ENCODE measurements at regions not wholly inside any gene's neighbourhood (a gene's known extent, or its start where the extent isn't known, plus 50 kb on each side); places are given as distances from the start of the nearest gene placed in this dataset.

GRCh38 chr20:11355345-11355744, 562.3 kb upstream of the BTBD3 start:
- H3K27me3 ChIP-seq (replicated peaks in 1 of 2; ENCODE audit: control insufficient read depth in 2 of 2, insufficient read depth in 2 of 2, low read length in 1 of 2): no peaks in the 10 kb centered on the region
- 0% methylated on average over 3 of the region's 3 CpGs for WGBS (ENCODE audit: insufficient coverage, insufficient replicate concordance, low lambda C conversion rate, missing lambda C conversion rate)
- H4K20me1 ChIP-seq (ENCODE audit: control insufficient read depth, insufficient read depth): no peaks in the 10 kb centered on the region
- no peaks in the 10 kb centered on the region for H3K4me1 ChIP-seq (ENCODE audit: control insufficient read depth, insufficient read depth, low read length)
- no peak overlapping the region for H2AFZ ChIP-seq (ENCODE audit: control insufficient read depth, low read depth, low read length)
- in situ Hi-C loops (cut with MboI) (no loop called here), intact Hi-C loops (cut with micrococcal nuclease; ENCODE audit: unreplicated experiment) (no loop called here)
- no peak for FAIRE-seq
- H3K9me3 ChIP-seq (replicated peaks; ENCODE audit: control insufficient read depth, insufficient read depth, low read length): no peaks in the 10 kb centered on the region
- TF ChIP-seq ATF7 (IDR thresholded peaks at IDR 0.05; ENCODE audit: low read depth): peak; percentile 41; the same call in 1 of the 2 replicates
- TF ChIP-seq E4F1 (IDR thresholded peaks at IDR 0.05; ENCODE audit: borderline replicate concordance, partially characterized antibody): no peak
- ChIA-PET POLR2A (interaction anchor here (0.5 kb wide), 1 partner anchor 27 kb away, joined by 6 read pairs; no protein-coding TSS in a partner anchor), RAD21 (ENCODE audit: unreplicated experiment) (interaction anchor here (1.1 kb wide), 1 partner anchor 184 kb away, joined by 3 read pairs; no protein-coding TSS in a partner anchor), SMC1A (ENCODE audit: uncharacterized antibody, unreplicated experiment) (interaction anchor here (0.9 to 1.8 kb wide), 7 partner anchors 10 to 184 kb away, joined by 3 to 5 read pairs (median 4); no protein-coding TSS in a partner anchor), CTCF (interaction anchor here (0.6 kb wide), 1 partner anchor 120 kb away, joined by 4 read pairs; no protein-coding TSS in a partner anchor)
- no peak overlapping the region for H3K4me2 ChIP-seq (ENCODE audit: control insufficient read depth, insufficient read depth)
- BruUV-seq (replicated peaks): no TSS peak
- H3K4me3 ChIP-seq: no peak overlapping the region
- ATAC-seq: peak; percentile 31; the same call in 1 of the 3 replicates
- no peak for DNase-seq (ENCODE audit: low read depth, low spot score)
- no peak overlapping the region for H3K27ac ChIP-seq (ENCODE audit: control insufficient read depth, insufficient read depth)
- H3K36me3 ChIP-seq (ENCODE audit: control insufficient read depth in 2 of 2, insufficient read depth in 2 of 2, low read length in 1 of 2): no peaks in the 10 kb centered on the region
- H3K9ac ChIP-seq (ENCODE audit: control insufficient read depth, insufficient read depth, low read length): no peak overlapping the region
- no peaks in the 10 kb centered on the region for H3K79me2 ChIP-seq (ENCODE audit: control insufficient read depth, insufficient read depth, low read length)

GRCh38 chr20:11356061-11356460, 561.6 kb upstream of the BTBD3 start:
- H3K4me2 ChIP-seq (ENCODE audit: control insufficient read depth, insufficient read depth): no peak overlapping the region
- SMC1A ChIA-PET (ENCODE audit: uncharacterized antibody, unreplicated experiment): interaction anchor here (0.7 to 1.8 kb wide), 7 partner anchors 10 to 183 kb away, joined by 3 to 4 read pairs (median 3); no protein-coding TSS in a partner anchor
- H3K27me3 ChIP-seq (replicated peaks in 1 of 2; ENCODE audit: control insufficient read depth in 2 of 2, insufficient read depth in 2 of 2, low read length in 1 of 2): no peaks in the 10 kb centered on the region
- no peaks in the 10 kb centered on the region for H3K4me1 ChIP-seq (ENCODE audit: control insufficient read depth, insufficient read depth, low read length)
- no peak for ATAC-seq
- H4K20me1 ChIP-seq (ENCODE audit: control insufficient read depth, insufficient read depth): no peaks in the 10 kb centered on the region
- no peak for DNase-seq (ENCODE audit: low read depth, low spot score)
- WGBS (ENCODE audit: insufficient coverage, insufficient replicate concordance, low lambda C conversion rate, missing lambda C conversion rate): 0% methylated on average over 3 of the region's 3 CpGs
- intact Hi-C loops (cut with micrococcal nuclease; ENCODE audit: unreplicated experiment) (no loop called here), in situ Hi-C loops (cut with MboI) (no loop called here)
- RAD21 ChIA-PET (ENCODE audit: unreplicated experiment): no interaction called here
- POLR2A ChIA-PET: interaction anchor here (0.5 kb wide), 1 partner anchor 26 kb away, joined by 6 read pairs; no protein-coding TSS in a partner anchor
- H3K36me3 ChIP-seq (ENCODE audit: control insufficient read depth in 2 of 2, insufficient read depth in 2 of 2, low read length in 1 of 2): no peaks in the 10 kb centered on the region
- CTCF ChIA-PET: interaction anchor here (1.0 to 1.8 kb wide), 2 partner anchors 9 to 67 kb away, joined by 3 to 4 read pairs; no protein-coding TSS in a partner anchor
- no peak overlapping the region for H3K9ac ChIP-seq (ENCODE audit: control insufficient read depth, insufficient read depth, low read length)
- H3K4me3 ChIP-seq: no peak overlapping the region
- H3K9me3 ChIP-seq (replicated peaks; ENCODE audit: control insufficient read depth, insufficient read depth, low read length): no peaks in the 10 kb centered on the region
- no TSS peak for BruUV-seq (replicated peaks)
- no peak overlapping the region for H2AFZ ChIP-seq (ENCODE audit: control insufficient read depth, low read depth, low read length)
- FAIRE-seq: no peak
- no peaks in the 10 kb centered on the region for H3K79me2 ChIP-seq (ENCODE audit: control insufficient read depth, insufficient read depth, low read length)
- no peak overlapping the region for H3K27ac ChIP-seq (ENCODE audit: control insufficient read depth, insufficient read depth)
- TF ChIP-seq GATAD2B (conservative IDR thresholded peaks at IDR 0.05; ENCODE audit: low read depth): no peak
- no peak for TF ChIP-seq RBBP5 (conservative IDR thresholded peaks at IDR 0.05)
- no peak for TF ChIP-seq BHLHE40 (IDR thresholded peaks at IDR 0.05; ENCODE audit: borderline replicate concordance in 1 of 2, low read depth in 2 of 2, low read length in 1 of 2)
- TF ChIP-seq NKRF (conservative IDR thresholded peaks at IDR 0.05): no peak
- TF ChIP-seq SMAD5 (IDR thresholded peaks at IDR 0.05; ENCODE audit: low read depth): no peak
- TF ChIP-seq NFIC (IDR thresholded peaks at IDR 0.05; ENCODE audit: low read depth, low read length): no peak
- TF ChIP-seq MEF2B (IDR thresholded peaks at IDR 0.05; ENCODE audit: partially characterized antibody, poor library complexity, severe bottlenecking): no peak
- TF ChIP-seq ATF3 (IDR thresholded peaks at IDR 0.05; ENCODE audit: borderline replicate concordance, extremely low read depth, low read depth, low read length): no peak

Data from GM12878 (cell line).